DOHH2 (cell line): ENCODE measurements at regions not wholly inside any gene's neighbourhood (a gene's known extent, or its start where the extent isn't known, plus 50 kb on each side); places are given as distances from the start of the nearest gene placed in this dataset.

Experiments
- CTCF ChIP-seq: fragments of 200-600 bp; sonication (generic); IDR thresholded peaks from one replicate; pipeline ENCODE4 v1.5.1; 2014; ENCODE audit warnings: antibody characterized with exemption, mild to moderate bottlenecking, low read depth, low read length; ENCODE audit not compliant: poor library complexity, severe bottlenecking
- EZH2phosphoT487 ChIP-seq: fragments of 200-600 bp; sonication (generic); IDR thresholded peaks from 2 replicates; pipeline ENCODE4 v1.6.1; 2017; ENCODE audit warnings: borderline replicate concordance, mild to moderate bottlenecking, antibody characterized with exemption, low read length, moderate library complexity, mixed read lengths

DNA sequence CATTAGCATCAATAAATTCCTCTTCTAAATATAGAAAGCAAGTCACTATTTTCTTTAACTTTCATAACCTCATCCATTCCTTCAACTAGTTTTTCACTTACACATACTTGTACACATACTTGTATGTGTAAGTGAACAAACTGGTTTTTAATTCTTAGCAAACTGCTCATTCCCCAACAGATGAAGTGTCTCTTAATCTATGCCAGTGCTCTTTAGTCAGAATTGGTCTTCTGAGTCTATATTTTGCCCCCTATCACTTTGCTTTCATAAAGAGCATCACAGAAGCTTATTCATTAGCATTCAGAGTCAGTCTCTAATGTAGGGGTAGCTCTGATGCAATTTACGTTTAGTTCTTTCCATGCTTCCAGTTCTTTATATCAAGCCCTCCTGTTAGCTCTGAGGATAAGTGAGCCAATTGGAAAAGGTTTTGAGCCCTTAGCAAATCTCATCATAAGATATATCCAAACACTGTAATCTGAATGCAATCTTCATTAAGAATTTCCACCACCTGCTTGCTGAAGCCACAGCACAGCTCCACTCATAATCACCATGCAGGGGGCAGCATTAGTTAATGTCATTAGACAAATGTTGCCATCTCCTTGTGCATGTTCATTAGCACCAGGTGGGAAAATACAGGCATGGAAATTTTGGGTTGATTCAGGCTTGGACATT is 178.5 kb upstream of the SLC24A2 start:
- TF ChIP-seq CTCF: no peak
- TF ChIP-seq EZH2phosphoT487: no peak
